ENCODE measurements at regions not wholly inside any gene's neighbourhood (a gene's known extent, or its start where the extent isn't known, plus 50 kb on each side); places are given as distances from the start of the nearest gene placed in this dataset.

DNA sequence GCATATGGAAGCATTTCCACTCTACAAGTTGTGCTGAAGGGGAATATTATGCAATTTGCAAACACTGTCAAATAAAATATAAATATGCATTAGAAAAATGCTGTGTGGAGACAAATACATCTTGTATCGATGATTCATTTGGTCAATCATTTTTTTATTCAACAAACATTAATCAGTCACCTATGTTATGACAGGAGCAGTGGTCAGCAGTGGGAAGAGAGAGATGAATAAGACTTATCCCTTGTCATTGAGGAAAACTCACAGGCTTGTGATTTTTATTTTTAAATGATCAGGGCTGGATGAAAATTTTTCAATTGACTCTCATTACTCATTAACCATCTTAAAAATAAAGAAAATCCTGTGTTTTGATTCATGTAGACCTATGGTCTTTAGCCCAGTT lies 574.1 kb downstream of the ACTL7B start:
- Histone ChIP-seq H2AK5ac (ENCODE audit: insufficient read length, low read length) (no peak overlapping the region), H2BK5ac (ENCODE audit: insufficient read length, low read length) (no peak overlapping the region), H3K4me1 (ENCODE audit: insufficient read depth, low read length) (no peaks in the 10 kb centered on the region), H2BK20ac (ENCODE audit: low read depth, low read length, poor library complexity, severe bottlenecking) (no peak overlapping the region), H3T11ph (ENCODE audit: low read length) (no peak overlapping the region), H3K27ac (ENCODE audit: insufficient read length, low read depth, low read length) (no peak overlapping the region), H3K4ac (ENCODE audit: low read depth, low read length) (no peak overlapping the region), H3K27me3 (ENCODE audit: insufficient read depth, low read length) (no peaks in the 10 kb centered on the region), H3K9me3 (ENCODE audit: control insufficient read depth, low read depth, low read length) (no peaks in the 10 kb centered on the region), H3K56ac (ENCODE audit: insufficient read length, low read depth, low read length) (no peak overlapping the region), H2BK15ac (ENCODE audit: low read depth, low read length) (no peak overlapping the region), H3K23ac (ENCODE audit: insufficient read length, low read depth, low read length) (no peak overlapping the region), H4K5ac (ENCODE audit: insufficient read length, low read depth, low read length) (no peak overlapping the region), H4K20me1 (ENCODE audit: control insufficient read depth, insufficient read depth, insufficient read length) (no peaks in the 10 kb centered on the region), H3K23me2 (ENCODE audit: insufficient read length, low read depth, low read length, poor library complexity, severe bottlenecking) (no peaks in the 10 kb centered on the region), H3K14ac (ENCODE audit: insufficient read depth, low read length) (no peak overlapping the region), H3K79me2 (ENCODE audit: insufficient read depth, low read length) (no peaks in the 10 kb centered on the region), H3K18ac (ENCODE audit: insufficient read length, low read depth, low read length) (no peak overlapping the region), H2BK120ac (ENCODE audit: low read depth, low read length, poor library complexity, severe bottlenecking) (no peak overlapping the region), H4K8ac (replicated peaks; ENCODE audit: insufficient read length, low read depth, low read length) (no peak overlapping the region), H4K91ac (ENCODE audit: insufficient read length, low read depth, low read length) (no peak overlapping the region), H3K79me1 (ENCODE audit: insufficient read depth, low read depth, low read length, poor library complexity, severe bottlenecking) (no peaks in the 10 kb centered on the region), H2BK12ac (ENCODE audit: insufficient read length, low read depth, low read length) (no peak overlapping the region), H2AFZ (ENCODE audit: low read length) (no peak overlapping the region), H3K9ac (ENCODE audit: extremely low read depth, insufficient read length, low read length) (no peak overlapping the region), H3K4me2 (ENCODE audit: insufficient read depth, insufficient read length, low read length) (no peak overlapping the region)
- no peak overlapping the region for H3K27ac Mint-ChIP-seq
- H3K9me3 Mint-ChIP-seq: no peaks in the 10 kb centered on the region
- TF ChIP-seq, protein P1, sequence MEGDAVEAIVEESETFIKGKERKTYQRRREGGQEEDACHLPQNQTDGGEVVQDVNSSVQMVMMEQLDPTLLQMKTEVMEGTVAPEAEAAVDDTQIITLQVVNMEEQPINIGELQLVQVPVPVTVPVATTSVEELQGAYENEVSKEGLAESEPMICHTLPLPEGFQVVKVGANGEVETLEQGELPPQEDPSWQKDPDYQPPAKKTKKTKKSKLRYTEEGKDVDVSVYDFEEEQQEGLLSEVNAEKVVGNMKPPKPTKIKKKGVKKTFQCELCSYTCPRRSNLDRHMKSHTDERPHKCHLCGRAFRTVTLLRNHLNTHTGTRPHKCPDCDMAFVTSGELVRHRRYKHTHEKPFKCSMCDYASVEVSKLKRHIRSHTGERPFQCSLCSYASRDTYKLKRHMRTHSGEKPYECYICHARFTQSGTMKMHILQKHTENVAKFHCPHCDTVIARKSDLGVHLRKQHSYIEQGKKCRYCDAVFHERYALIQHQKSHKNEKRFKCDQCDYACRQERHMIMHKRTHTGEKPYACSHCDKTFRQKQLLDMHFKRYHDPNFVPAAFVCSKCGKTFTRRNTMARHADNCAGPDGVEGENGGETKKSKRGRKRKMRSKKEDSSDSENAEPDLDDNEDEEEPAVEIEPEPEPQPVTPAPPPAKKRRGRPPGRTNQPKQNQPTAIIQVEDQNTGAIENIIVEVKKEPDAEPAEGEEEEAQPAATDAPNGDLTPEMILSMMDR (conservative IDR thresholded peaks at IDR 0.05): no peak
- no CpG with 5 or more reads among the region's 1 CpG for WGBS (ENCODE audit: extremely low coverage, insufficient read length, low lambda C conversion rate)
- no peaks in the 10 kb centered on the region for H3K36me3 Mint-ChIP-seq (ENCODE audit: insufficient read depth in 1 of 3, low read depth in 3 of 3)
- no peaks in the 10 kb centered on the region for H3K27me3 Mint-ChIP-seq (ENCODE audit: low read depth)
- H3K4me3 Mint-ChIP-seq: no peak overlapping the region
- H3K4me1 Mint-ChIP-seq: no peaks in the 10 kb centered on the region
- no peak for DNase-seq
